ENCODE measurements at regions not wholly inside any gene's neighbourhood (a gene's known extent, or its start where the extent isn't known, plus 50 kb on each side); places are given as distances from the start of the nearest gene placed in this dataset.

DNA sequence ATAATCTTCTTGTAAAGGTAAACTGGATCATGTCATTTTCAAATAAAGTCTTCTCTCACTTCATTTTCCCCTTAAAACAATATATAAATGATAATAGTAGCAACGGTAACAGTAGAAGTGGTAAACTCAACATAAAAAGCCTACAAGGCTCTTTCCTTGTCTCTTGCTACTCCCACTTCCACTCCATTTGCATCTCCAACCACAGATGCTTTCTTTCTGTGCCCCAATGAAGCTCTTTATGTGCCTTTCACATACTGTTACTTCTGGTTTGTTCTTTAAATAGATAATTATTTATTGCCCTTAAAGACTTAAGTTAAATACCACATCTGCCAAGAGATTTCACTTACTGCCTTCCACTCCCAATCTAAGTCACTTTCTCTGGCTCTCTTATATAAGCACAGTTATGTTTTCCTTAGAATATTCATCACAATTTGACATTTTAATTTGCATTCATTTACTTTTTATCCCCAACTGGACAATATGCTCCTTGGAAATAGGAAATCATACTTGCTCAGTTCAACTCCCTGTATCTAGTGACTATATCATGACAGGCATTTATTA, 149.9 kb downstream of the CRPPA start:
- ChIA-PET POLR2A (ENCODE audit: low non-redundant PET) (no interaction called here), CTCF (no interaction called here)
- TF ChIP-seq CTCF (conservative IDR thresholded peaks at IDR 0.05; ENCODE audit: low read depth, low read length), result no peak
- no peak for TF ChIP-seq EZH2 (IDR thresholded peaks at IDR 0.05; ENCODE audit: borderline replicate concordance, low read depth, low read length, poor library complexity, severe bottlenecking)
- H3K36me3 ChIP-seq (ENCODE audit: insufficient read depth, low read length, poor library complexity, severe bottlenecking), result no peaks in the 10 kb centered on the region
- intact Hi-C loops (cut with micrococcal nuclease; ENCODE audit: unreplicated experiment), result no loop called here
- no peaks in the 10 kb centered on the region for H3K4me1 ChIP-seq (ENCODE audit: insufficient read depth, low read length, poor library complexity, severe bottlenecking)
- H3K4me3 ChIP-seq (ENCODE audit: low read depth, low read length, poor library complexity, severe bottlenecking), result no peak overlapping the region
- no peaks in the 10 kb centered on the region for H3K9me3 ChIP-seq (ENCODE audit: low read depth, low read length, poor library complexity, severe bottlenecking)
- no peaks in the 10 kb centered on the region for H3K27me3 ChIP-seq (replicated peaks; ENCODE audit: insufficient read depth, low read depth, low read length, poor library complexity)
- DNase-seq (ENCODE audit: low spot score), result no peak
- BruUV-seq (replicated peaks), result no TSS peak
- H3K27ac ChIP-seq (ENCODE audit: low read depth, low read length, poor library complexity, severe bottlenecking), result no peak overlapping the region

DNA sequence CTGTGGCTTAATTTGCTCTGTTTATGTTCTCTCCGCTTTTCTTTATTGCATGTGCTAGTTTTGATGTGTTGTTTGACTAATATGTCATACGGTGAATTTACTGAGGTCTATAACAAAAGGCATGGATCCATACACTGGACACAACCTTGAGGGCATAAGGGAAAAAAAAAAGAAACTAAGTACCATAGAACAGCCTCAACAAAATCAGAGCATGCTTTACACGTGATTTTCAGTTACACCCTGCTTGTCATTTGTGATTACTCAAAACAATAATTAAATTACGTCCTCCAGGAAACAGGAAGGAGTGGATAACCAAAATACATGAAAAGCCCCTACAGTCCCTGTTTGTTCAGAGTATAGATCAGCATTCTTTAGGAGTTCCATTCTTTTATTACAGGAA, 150.5 kb downstream of the CRPPA start:
- ChIA-PET POLR2A (ENCODE audit: low non-redundant PET) (no interaction called here), CTCF (no interaction called here)
- BruUV-seq (replicated peaks), result no TSS peak
- Histone ChIP-seq H3K27me3 (replicated peaks; ENCODE audit: insufficient read depth, low read depth, low read length, poor library complexity) (no peaks in the 10 kb centered on the region), H3K4me1 (ENCODE audit: insufficient read depth, low read length, poor library complexity, severe bottlenecking) (no peaks in the 10 kb centered on the region), H3K36me3 (ENCODE audit: insufficient read depth, low read length, poor library complexity, severe bottlenecking) (no peaks in the 10 kb centered on the region), H3K9me3 (ENCODE audit: low read depth, low read length, poor library complexity, severe bottlenecking) (no peaks in the 10 kb centered on the region), H3K4me3 (ENCODE audit: low read depth, low read length, poor library complexity, severe bottlenecking) (no peak overlapping the region), H3K27ac (ENCODE audit: low read depth, low read length, poor library complexity, severe bottlenecking) (no peak overlapping the region)
- intact Hi-C loops (cut with micrococcal nuclease; ENCODE audit: unreplicated experiment), result no loop called here
- no peak for TF ChIP-seq CTCF (conservative IDR thresholded peaks at IDR 0.05; ENCODE audit: low read depth, low read length)
- TF ChIP-seq EZH2 (IDR thresholded peaks at IDR 0.05; ENCODE audit: borderline replicate concordance, low read depth, low read length, poor library complexity, severe bottlenecking), result no peak
- DNase-seq (ENCODE audit: low spot score), result no peak

DNA sequence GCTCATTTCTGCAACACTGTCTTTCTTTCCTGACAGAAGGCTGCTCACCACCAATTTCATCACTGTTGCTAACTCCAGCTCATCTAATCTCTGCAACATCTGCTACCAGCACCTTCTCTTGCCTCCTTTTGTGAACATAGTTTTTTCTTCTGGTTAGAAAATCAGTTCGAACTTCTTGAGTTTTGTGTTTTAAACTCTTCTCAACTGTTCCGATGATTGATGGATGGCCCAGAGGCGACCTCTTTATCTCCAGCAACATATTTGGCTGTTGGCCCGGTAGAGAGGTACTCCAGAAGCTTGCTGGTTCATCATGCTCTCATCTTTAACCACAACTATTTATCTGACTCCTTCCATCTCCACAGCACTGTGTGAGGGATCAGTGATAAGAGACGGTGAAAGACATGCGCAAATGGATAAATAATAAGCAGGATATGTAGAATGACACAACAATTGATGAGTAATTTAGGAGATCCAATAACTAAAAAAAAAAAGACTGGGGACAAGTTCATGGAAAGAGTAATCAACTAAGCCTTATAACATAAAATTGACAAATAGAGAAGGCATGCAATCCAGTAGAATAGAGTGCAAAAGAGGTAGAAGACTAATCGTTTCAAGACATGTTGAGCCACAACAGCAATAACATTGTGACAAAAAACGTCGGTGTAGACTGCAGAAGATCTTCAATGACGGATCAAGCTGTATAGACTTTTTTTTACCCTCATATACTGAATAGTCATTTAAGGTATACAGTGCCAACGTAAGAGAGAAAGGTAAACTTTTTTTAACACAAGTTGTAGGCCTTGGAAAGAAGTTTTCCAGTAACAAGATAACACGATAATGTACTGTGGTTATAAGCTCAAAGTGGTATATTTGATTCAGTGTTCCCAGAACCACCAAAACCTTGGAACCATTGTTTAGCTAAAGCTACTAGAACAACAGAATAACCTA, 152.2 kb downstream of the CRPPA start:
- BruUV-seq (replicated peaks), result no TSS peak
- no peaks in the 10 kb centered on the region for H3K36me3 ChIP-seq (ENCODE audit: insufficient read depth, low read length, poor library complexity, severe bottlenecking)
- no peak for DNase-seq (ENCODE audit: low spot score)
- no peak overlapping the region for H3K4me3 ChIP-seq (ENCODE audit: low read depth, low read length, poor library complexity, severe bottlenecking)
- H3K27me3 ChIP-seq (replicated peaks; ENCODE audit: insufficient read depth, low read depth, low read length, poor library complexity), result no peaks in the 10 kb centered on the region
- TF ChIP-seq CTCF (conservative IDR thresholded peaks at IDR 0.05; ENCODE audit: low read depth, low read length), result no peak
- no peak for TF ChIP-seq EZH2 (IDR thresholded peaks at IDR 0.05; ENCODE audit: borderline replicate concordance, low read depth, low read length, poor library complexity, severe bottlenecking)
- CTCF ChIA-PET, result no interaction called here
- no peaks in the 10 kb centered on the region for H3K9me3 ChIP-seq (ENCODE audit: low read depth, low read length, poor library complexity, severe bottlenecking)
- no peak overlapping the region for H3K27ac ChIP-seq (ENCODE audit: low read depth, low read length, poor library complexity, severe bottlenecking)
- no peaks in the 10 kb centered on the region for H3K4me1 ChIP-seq (ENCODE audit: insufficient read depth, low read length, poor library complexity, severe bottlenecking)
- POLR2A ChIA-PET (ENCODE audit: low non-redundant PET), result no interaction called here
- intact Hi-C loops (cut with micrococcal nuclease; ENCODE audit: unreplicated experiment), result no loop called here

Data from A673 (cell line).